ENCODE measurements at regions not wholly inside any gene's neighbourhood (a gene's known extent, or its start where the extent isn't known, plus 50 kb on each side); places are given as distances from the start of the nearest gene placed in this dataset.
"Not testable (repeated sequence)": the region's sequence is repeated elsewhere in the genome, so short reads cannot be mapped to it uniquely, and the experiment has no call there.

GRCh38 chr2:48203668-48204067, 110.8 kb upstream of the FOXN2 start:
- Histone ChIP-seq H3K27ac (ENCODE audit: low read depth, low read length) (no peak overlapping the region), H3K9me3 (ENCODE audit: control insufficient read depth in 5 of 5, low read length in 5 of 5) (no peaks in the 10 kb centered on the region), H3K36me3 (ENCODE audit: control insufficient read depth in 5 of 5, insufficient read depth in 5 of 5, low read length in 5 of 5) (no peaks in the 10 kb centered on the region), H3K9ac (ENCODE audit: low read length in 5 of 5) (no peak overlapping the region), H3K27me3 (ENCODE audit: control insufficient read depth in 5 of 5, insufficient read depth in 4 of 5, low read length in 5 of 5) (no peaks in the 10 kb centered on the region), H3K4me1 (ENCODE audit: control insufficient read depth in 5 of 5, insufficient read depth in 5 of 5, low read length in 5 of 5) (peaks cover 0 to 8% (median 0%) of the 10 kb centered on the region in 5 donors), H3K4me3 (ENCODE audit: low read depth in 1 of 5, low read length in 5 of 5) (no peak overlapping the region)

GRCh38 chr2:48204750-48205136, 109.7 kb upstream of the FOXN2 start:
- Histone ChIP-seq H3K36me3 (ENCODE audit: control insufficient read depth in 5 of 5, insufficient read depth in 5 of 5, low read length in 5 of 5) (no peaks in the 10 kb centered on the region), H3K27ac (ENCODE audit: low read depth, low read length) (no peak overlapping the region), H3K9ac (ENCODE audit: low read length in 5 of 5) (no peak overlapping the region)

DNA sequence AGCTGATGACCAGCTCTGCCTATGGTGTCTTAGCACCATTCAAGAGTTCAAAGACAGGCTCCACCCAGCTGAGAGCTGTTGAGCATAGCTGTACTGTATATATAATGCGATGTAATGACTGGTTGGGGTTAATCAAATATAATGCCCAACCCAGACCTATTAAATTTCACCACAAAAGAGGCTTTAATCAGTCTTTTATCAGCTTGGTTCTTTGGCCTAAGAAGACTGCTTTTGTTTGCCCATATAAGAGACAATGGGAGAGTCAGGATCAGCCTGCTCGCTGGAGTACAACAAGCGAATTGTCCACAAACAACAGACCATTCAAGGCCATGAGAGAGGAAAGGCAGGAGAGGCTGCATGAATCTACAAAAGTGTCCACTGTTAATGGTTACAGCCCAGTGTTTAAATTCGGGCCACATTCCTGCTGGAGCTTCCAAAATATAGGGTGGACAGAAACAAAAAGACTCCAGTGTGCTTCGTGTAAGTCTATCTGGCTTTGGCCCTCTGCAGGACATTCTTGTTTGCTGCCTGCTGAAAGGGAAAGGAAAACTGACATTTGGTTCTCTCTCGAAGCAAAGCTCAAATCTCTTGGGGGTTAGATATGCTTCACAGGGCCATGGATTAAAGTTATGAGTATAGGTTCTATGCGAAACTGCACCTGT, 109.2 kb upstream of the FOXN2 start:
- Histone ChIP-seq H3K4me1 (ENCODE audit: control insufficient read depth in 5 of 5, insufficient read depth in 5 of 5, low read length in 5 of 5) (peaks cover 0 to 12% (median 7%) of the 10 kb centered on the region in 5 donors), H3K4me3 (ENCODE audit: low read depth in 1 of 5, low read length in 5 of 5) (no peak overlapping the region), H3K9ac (ENCODE audit: low read length in 5 of 5) (no peak overlapping the region), H3K27ac (ENCODE audit: low read depth, low read length) (no peak overlapping the region), H3K36me3 (ENCODE audit: control insufficient read depth in 5 of 5, insufficient read depth in 5 of 5, low read length in 5 of 5) (no peaks in the 10 kb centered on the region), H3K9me3 (ENCODE audit: control insufficient read depth in 5 of 5, low read length in 5 of 5) (no peaks in the 10 kb centered on the region), H3K27me3 (ENCODE audit: control insufficient read depth in 5 of 5, insufficient read depth in 4 of 5, low read length in 5 of 5) (no peaks in the 10 kb centered on the region)

More at GRCh38 chr2:48204750-48205136, 109.7 kb upstream of the FOXN2 start:
- H3K4me3 ChIP-seq (ENCODE audit: low read depth in 1 of 5, low read length in 5 of 5): no peak overlapping the region
- peaks cover 0 to 12% (median 7%) of the 10 kb centered on the region in 5 donors for H3K4me1 ChIP-seq (ENCODE audit: control insufficient read depth in 5 of 5, insufficient read depth in 5 of 5, low read length in 5 of 5)
- no peaks in the 10 kb centered on the region for H3K9me3 ChIP-seq (ENCODE audit: control insufficient read depth in 5 of 5, low read length in 5 of 5)
- no peaks in the 10 kb centered on the region for H3K27me3 ChIP-seq (ENCODE audit: control insufficient read depth in 5 of 5, insufficient read depth in 4 of 5, low read length in 5 of 5)

GRCh38 chr2:48206056-48206656, 108.3 kb upstream of the FOXN2 start:
- H3K4me3 ChIP-seq (ENCODE audit: low read depth in 1 of 5, low read length in 5 of 5); H3K27me3 ChIP-seq (ENCODE audit: control insufficient read depth in 5 of 5, insufficient read depth in 4 of 5, low read length in 5 of 5); H3K36me3 ChIP-seq (ENCODE audit: control insufficient read depth in 5 of 5, insufficient read depth in 5 of 5, low read length in 5 of 5); H3K9me3 ChIP-seq (ENCODE audit: control insufficient read depth in 5 of 5, low read length in 5 of 5); H3K27ac ChIP-seq (ENCODE audit: low read depth, low read length); H3K9ac ChIP-seq (ENCODE audit: low read length in 5 of 5): not testable (repeated sequence)
- peaks cover 0 to 12% (median 7%) of the 10 kb centered on the region in 5 donors for H3K4me1 ChIP-seq (ENCODE audit: control insufficient read depth in 5 of 5, insufficient read depth in 5 of 5, low read length in 5 of 5)

DNA sequence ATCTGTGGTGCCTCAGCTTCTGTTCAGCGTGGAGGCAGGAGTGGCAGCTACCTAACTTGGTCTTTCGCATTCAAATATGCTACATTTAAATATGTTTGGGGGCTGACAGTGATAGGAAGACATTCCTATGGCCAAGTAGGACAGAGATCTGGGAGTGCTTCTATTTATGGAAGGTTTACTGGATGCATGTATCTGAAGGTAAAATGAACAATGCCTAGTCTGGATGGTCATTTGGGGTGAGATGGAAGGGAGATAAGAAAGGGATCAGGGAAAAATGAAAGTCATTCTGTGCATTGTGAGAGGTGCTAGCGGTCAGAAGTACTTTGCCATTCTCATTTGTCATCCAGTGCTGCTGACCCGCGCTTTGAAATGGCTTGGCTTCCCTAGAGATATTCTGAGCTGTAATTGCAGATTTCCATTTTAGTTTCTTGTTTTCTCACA, 107.3 kb upstream of the FOXN2 start:
- no peaks in the 10 kb centered on the region for H3K9me3 ChIP-seq (ENCODE audit: control insufficient read depth in 5 of 5, low read length in 5 of 5)
- H3K36me3 ChIP-seq (ENCODE audit: control insufficient read depth in 5 of 5, insufficient read depth in 5 of 5, low read length in 5 of 5): no peaks in the 10 kb centered on the region

DNA sequence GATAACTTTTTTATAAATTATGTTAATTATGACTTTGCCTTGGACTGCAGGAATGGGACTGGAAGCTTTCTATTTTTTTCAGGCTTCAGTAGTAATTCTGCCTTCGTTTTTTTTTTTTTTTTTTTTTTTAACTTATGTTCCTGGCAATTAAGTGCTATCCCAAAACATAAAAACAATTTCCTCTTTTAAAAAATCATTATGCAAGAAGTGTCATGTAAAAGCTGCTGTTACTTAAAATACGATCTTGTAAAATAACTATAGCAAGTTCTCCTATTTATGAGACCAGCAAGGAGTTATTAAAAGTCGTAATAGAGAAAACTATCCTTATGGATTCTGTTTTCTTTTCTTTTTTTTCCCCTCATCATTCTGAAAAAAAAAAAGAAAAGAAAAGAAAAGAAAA, 106.6 kb upstream of the FOXN2 start:
- no peaks in the 10 kb centered on the region for H3K27me3 ChIP-seq (ENCODE audit: control insufficient read depth in 5 of 5, insufficient read depth in 4 of 5, low read length in 5 of 5)
- no peaks in the 10 kb centered on the region for H3K9me3 ChIP-seq (ENCODE audit: control insufficient read depth in 5 of 5, low read length in 5 of 5)
- peaks cover 0 to 12% (median 7%) of the 10 kb centered on the region in 5 donors for H3K4me1 ChIP-seq (ENCODE audit: control insufficient read depth in 5 of 5, insufficient read depth in 5 of 5, low read length in 5 of 5)
- H3K36me3 ChIP-seq (ENCODE audit: control insufficient read depth in 5 of 5, insufficient read depth in 5 of 5, low read length in 5 of 5): no peaks in the 10 kb centered on the region
- no peak overlapping the region for H3K4me3 ChIP-seq (ENCODE audit: low read depth in 1 of 5, low read length in 5 of 5)
- H3K9ac ChIP-seq (ENCODE audit: low read length in 5 of 5): no peak overlapping the region
- H3K27ac ChIP-seq (ENCODE audit: low read depth, low read length): no peak overlapping the region

More for the DNA sequence above, 107.3 kb upstream of the FOXN2 start:
- no peak overlapping the region for H3K9ac ChIP-seq (ENCODE audit: low read length in 5 of 5)
- no peak overlapping the region for H3K27ac ChIP-seq (ENCODE audit: low read depth, low read length)
- peaks cover 0 to 12% (median 7%) of the 10 kb centered on the region in 5 donors for H3K4me1 ChIP-seq (ENCODE audit: control insufficient read depth in 5 of 5, insufficient read depth in 5 of 5, low read length in 5 of 5)
- no peak overlapping the region for H3K4me3 ChIP-seq (ENCODE audit: low read depth in 1 of 5, low read length in 5 of 5)
- no peaks in the 10 kb centered on the region for H3K27me3 ChIP-seq (ENCODE audit: control insufficient read depth in 5 of 5, insufficient read depth in 4 of 5, low read length in 5 of 5)

GRCh38 chr2:48209214-48209885, 105.1 kb upstream of the FOXN2 start:
- Histone ChIP-seq H3K4me3 (ENCODE audit: low read depth in 1 of 5, low read length in 5 of 5) (no peak overlapping the region), H3K27me3 (ENCODE audit: control insufficient read depth in 5 of 5, insufficient read depth in 4 of 5, low read length in 5 of 5) (no peaks in the 10 kb centered on the region), H3K9me3 (ENCODE audit: control insufficient read depth in 5 of 5, low read length in 5 of 5) (peaks cover 0 to 2% (median 0%) of the 10 kb centered on the region in 5 donors), H3K4me1 (ENCODE audit: control insufficient read depth in 5 of 5, insufficient read depth in 5 of 5, low read length in 5 of 5) (peaks cover 0 to 12% (median 7%) of the 10 kb centered on the region in 5 donors), H3K36me3 (ENCODE audit: control insufficient read depth in 5 of 5, insufficient read depth in 5 of 5, low read length in 5 of 5) (no peaks in the 10 kb centered on the region), H3K27ac (ENCODE audit: low read depth, low read length) (no peak overlapping the region), H3K9ac (ENCODE audit: low read length in 5 of 5) (no peak overlapping the region)

DNA sequence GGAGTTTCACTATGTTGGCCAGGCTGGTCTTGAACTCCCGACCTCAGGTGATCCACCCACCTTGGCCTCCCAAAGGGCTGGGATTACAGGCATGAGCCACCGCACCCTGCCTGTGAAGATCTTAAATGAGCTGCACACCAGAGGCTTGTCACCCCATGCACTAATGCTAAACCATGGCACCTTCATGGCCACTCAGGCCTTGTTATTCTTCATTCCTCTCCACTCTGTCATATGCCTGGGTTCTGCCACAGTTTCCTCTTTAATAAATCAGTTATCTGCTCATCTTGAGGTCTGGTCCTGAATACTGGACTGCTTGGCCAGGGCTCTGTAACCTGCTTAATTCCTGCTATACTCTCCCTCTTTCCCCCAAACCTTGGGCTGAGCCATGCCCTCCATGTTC, 104.3 kb upstream of the FOXN2 start:
- Histone ChIP-seq H3K4me3 (ENCODE audit: low read depth in 1 of 5, low read length in 5 of 5) (no peak overlapping the region), H3K9me3 (ENCODE audit: control insufficient read depth in 5 of 5, low read length in 5 of 5) (peaks cover 0 to 2% (median 0%) of the 10 kb centered on the region in 5 donors), H3K27me3 (ENCODE audit: control insufficient read depth in 5 of 5, insufficient read depth in 4 of 5, low read length in 5 of 5) (no peaks in the 10 kb centered on the region), H3K4me1 (ENCODE audit: control insufficient read depth in 5 of 5, insufficient read depth in 5 of 5, low read length in 5 of 5) (peaks cover 0 to 12% (median 7%) of the 10 kb centered on the region in 5 donors), H3K9ac (ENCODE audit: low read length in 5 of 5) (no peak overlapping the region), H3K36me3 (ENCODE audit: control insufficient read depth in 5 of 5, insufficient read depth in 5 of 5, low read length in 5 of 5) (no peaks in the 10 kb centered on the region), H3K27ac (ENCODE audit: low read depth, low read length) (no peak overlapping the region)

DNA sequence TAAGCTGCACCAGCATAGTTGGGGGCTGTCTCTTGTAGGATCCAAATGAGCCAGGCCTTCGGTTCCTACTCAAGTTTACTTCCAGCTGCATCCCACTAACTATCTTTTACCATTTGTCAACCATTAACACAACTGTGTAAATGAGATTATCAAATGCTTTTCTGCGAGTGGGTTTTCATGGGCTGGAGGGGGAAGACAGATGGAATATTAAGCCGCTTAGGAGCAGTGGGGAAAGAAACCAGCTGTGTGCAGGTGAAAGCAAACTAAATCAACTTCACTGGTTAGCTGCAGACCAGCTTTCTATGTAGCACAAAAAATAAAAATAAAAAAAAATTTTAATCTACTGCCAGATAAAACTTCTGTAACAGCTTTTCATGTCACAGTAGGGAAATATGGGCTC, 100.8 kb upstream of the FOXN2 start:
- H3K27me3 ChIP-seq (ENCODE audit: control insufficient read depth in 5 of 5, insufficient read depth in 4 of 5, low read length in 5 of 5): no peaks in the 10 kb centered on the region
- no peak overlapping the region for H3K4me3 ChIP-seq (ENCODE audit: low read depth in 1 of 5, low read length in 5 of 5)
- no peaks in the 10 kb centered on the region for H3K36me3 ChIP-seq (ENCODE audit: control insufficient read depth in 5 of 5, insufficient read depth in 5 of 5, low read length in 5 of 5)
- H3K9ac ChIP-seq (ENCODE audit: low read length in 5 of 5): no peak overlapping the region
- no peak overlapping the region for H3K27ac ChIP-seq (ENCODE audit: low read depth, low read length)
- peaks cover 0 to 11% (median 8%) of the 10 kb centered on the region in 5 donors for H3K4me1 ChIP-seq (ENCODE audit: control insufficient read depth in 5 of 5, insufficient read depth in 5 of 5, low read length in 5 of 5)
- H3K9me3 ChIP-seq (ENCODE audit: control insufficient read depth in 5 of 5, low read length in 5 of 5): peaks cover 0 to 2% (median 0%) of the 10 kb centered on the region in 5 donors

- H3K9me3 ChIP-seq (ENCODE audit: control insufficient read depth in 5 of 5, low read length in 5 of 5): peaks cover 0 to 2% (median 0%) of the 10 kb centered on the region in 5 donors
- no peak overlapping the region for H3K27ac ChIP-seq (ENCODE audit: low read depth, low read length)
- no peaks in the 10 kb centered on the region for H3K36me3 ChIP-seq (ENCODE audit: control insufficient read depth in 5 of 5, insufficient read depth in 5 of 5, low read length in 5 of 5)
- H3K4me3 ChIP-seq (ENCODE audit: low read depth in 1 of 5, low read length in 5 of 5): no peak overlapping the region
- peaks cover 0 to 4% (median 0%) of the 10 kb centered on the region in 5 donors for H3K4me1 ChIP-seq (ENCODE audit: control insufficient read depth in 5 of 5, insufficient read depth in 5 of 5, low read length in 5 of 5)
- H3K27me3 ChIP-seq (ENCODE audit: control insufficient read depth in 5 of 5, insufficient read depth in 4 of 5, low read length in 5 of 5): no peaks in the 10 kb centered on the region
- H3K9ac ChIP-seq (ENCODE audit: low read length in 5 of 5): no peak overlapping the region
These were observed 96.3 kb upstream of the FOXN2 start for GRCh38 chr2:48218169-48218568.
